ENCODE measurements at regions not wholly inside any gene's neighbourhood (a gene's known extent, or its start where the extent isn't known, plus 50 kb on each side); places are given as distances from the start of the nearest gene placed in this dataset.

GRCh38 chr5:118486647-118487225, 501.6 kb downstream of the DTWD2 start:
- TF ChIP-seq CTCF (IDR thresholded peaks at IDR 0.05) = no peak
- TF ChIP-seq EZH2phosphoT487 (IDR thresholded peaks at IDR 0.05) = no peak
- TF ChIP-seq EZH2 (IDR thresholded peaks at IDR 0.05) = no peak

Data from neural progenitor cell (in vitro differentiated cells).